SK-N-SH (cell line): ENCODE measurements at regions not wholly inside any gene's neighbourhood (a gene's known extent, or its start where the extent isn't known, plus 50 kb on each side); places are given as distances from the start of the nearest gene placed in this dataset.

ENCODE experiments used
- EP300 ChIP-seq, 2 experiments: IDR thresholded peaks; 2 replicates each; pipeline versions ENCODE4 v1.4.0 to v1.6.1; 2012; ENCODE audit warnings: borderline replicate concordance in 1 of 2, low read depth in 1 of 2, low read length in 1 of 2
- FOXJ3 ChIP-seq: sonication (generic); formaldehyde crosslinking; IDR thresholded peaks from 2 replicates; pipeline ENCODE4 v1.5.1; 2020; ENCODE audit warnings: mild to moderate bottlenecking, missing genetic modification reagents
- MAX ChIP-seq: IDR thresholded peaks from 2 replicates; pipeline ENCODE4 v1.4.0; 2012; ENCODE audit warnings: low read depth
- MEF2A ChIP-seq: IDR thresholded peaks from 2 replicates; pipeline ENCODE4 v1.4.0; 2012; ENCODE audit warnings: low read depth, borderline replicate concordance
- MXI1 ChIP-seq: IDR thresholded peaks from 2 replicates; pipeline ENCODE4 v1.6.1; 2012; ENCODE audit warnings: mild to moderate bottlenecking, low read depth, low read length, improper control_type of control experiment
- POLR2AphosphoS5 ChIP-seq: IDR thresholded peaks from 2 replicates; pipeline ENCODE4 v1.6.1; 2012; ENCODE audit warnings: low read depth, low read length
- RAD21 ChIP-seq: IDR thresholded peaks from 2 replicates; pipeline ENCODE4 v1.6.1; 2012; ENCODE audit warnings: mild to moderate bottlenecking, low read length
- RFX5 ChIP-seq: IDR thresholded peaks from 2 replicates; pipeline ENCODE4 v1.6.1; 2012; ENCODE audit warnings: mild to moderate bottlenecking, improper control_type of control experiment, low read length
- SIN3A ChIP-seq: IDR thresholded peaks from 2 replicates; pipeline ENCODE4 v1.6.1; 2012; ENCODE audit warnings: low read depth, mild to moderate bottlenecking, low read length, moderate library complexity, borderline replicate concordance
- TAF1 ChIP-seq: IDR thresholded peaks from 2 replicates; pipeline ENCODE4 v1.6.1; 2012; ENCODE audit warnings: low read depth, mild to moderate bottlenecking, low read length, moderate library complexity, borderline replicate concordance
- TF ChIP-seq, protein P1 (sequence below): fragments of 200-600 bp; sonication (generic); IDR thresholded peaks from 2 replicates; pipeline ENCODE4 v1.6.1; 2017; ENCODE audit warnings: antibody characterized with exemption, mild to moderate bottlenecking, moderate library complexity
- TF ChIP-seq, protein P2 (sequence below): fragments of 150-350 bp; IDR thresholded peaks from 2 replicates; pipeline ENCODE4 v1.6.1; 2016; ENCODE audit warnings: mild to moderate bottlenecking, low read depth, low read length

GRCh38 chr5:168117469-168117868 lies 174.0 kb upstream of the WWC1 start:
- TF ChIP-seq, protein P1, sequence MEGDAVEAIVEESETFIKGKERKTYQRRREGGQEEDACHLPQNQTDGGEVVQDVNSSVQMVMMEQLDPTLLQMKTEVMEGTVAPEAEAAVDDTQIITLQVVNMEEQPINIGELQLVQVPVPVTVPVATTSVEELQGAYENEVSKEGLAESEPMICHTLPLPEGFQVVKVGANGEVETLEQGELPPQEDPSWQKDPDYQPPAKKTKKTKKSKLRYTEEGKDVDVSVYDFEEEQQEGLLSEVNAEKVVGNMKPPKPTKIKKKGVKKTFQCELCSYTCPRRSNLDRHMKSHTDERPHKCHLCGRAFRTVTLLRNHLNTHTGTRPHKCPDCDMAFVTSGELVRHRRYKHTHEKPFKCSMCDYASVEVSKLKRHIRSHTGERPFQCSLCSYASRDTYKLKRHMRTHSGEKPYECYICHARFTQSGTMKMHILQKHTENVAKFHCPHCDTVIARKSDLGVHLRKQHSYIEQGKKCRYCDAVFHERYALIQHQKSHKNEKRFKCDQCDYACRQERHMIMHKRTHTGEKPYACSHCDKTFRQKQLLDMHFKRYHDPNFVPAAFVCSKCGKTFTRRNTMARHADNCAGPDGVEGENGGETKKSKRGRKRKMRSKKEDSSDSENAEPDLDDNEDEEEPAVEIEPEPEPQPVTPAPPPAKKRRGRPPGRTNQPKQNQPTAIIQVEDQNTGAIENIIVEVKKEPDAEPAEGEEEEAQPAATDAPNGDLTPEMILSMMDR: no peak
- no peak for TF ChIP-seq RFX5
- no peak for TF ChIP-seq RAD21
- TF ChIP-seq EP300 (IDR thresholded peaks at IDR 0.05; ENCODE audit: borderline replicate concordance in 1 of 2, low read depth in 1 of 2, low read length in 1 of 2): no peak
- TF ChIP-seq MAX: no peak
- TF ChIP-seq MXI1: no peak
- no peak for TF ChIP-seq POLR2AphosphoS5
- TF ChIP-seq, protein P2, sequence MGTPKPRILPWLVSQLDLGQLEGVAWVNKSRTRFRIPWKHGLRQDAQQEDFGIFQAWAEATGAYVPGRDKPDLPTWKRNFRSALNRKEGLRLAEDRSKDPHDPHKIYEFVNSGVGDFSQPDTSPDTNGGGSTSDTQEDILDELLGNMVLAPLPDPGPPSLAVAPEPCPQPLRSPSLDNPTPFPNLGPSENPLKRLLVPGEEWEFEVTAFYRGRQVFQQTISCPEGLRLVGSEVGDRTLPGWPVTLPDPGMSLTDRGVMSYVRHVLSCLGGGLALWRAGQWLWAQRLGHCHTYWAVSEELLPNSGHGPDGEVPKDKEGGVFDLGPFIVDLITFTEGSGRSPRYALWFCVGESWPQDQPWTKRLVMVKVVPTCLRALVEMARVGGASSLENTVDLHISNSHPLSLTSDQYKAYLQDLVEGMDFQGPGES: no peak
- TF ChIP-seq FOXJ3 (CRISPR knock-in tag): no peak
- no peak for TF ChIP-seq TAF1
- TF ChIP-seq MEF2A: no peak
- TF ChIP-seq SIN3A: no peak
